Lung (tissue), 11 donors: ENCODE measurements at regions not wholly inside any gene's neighbourhood (a gene's known extent, or its start where the extent isn't known, plus 50 kb on each side); places are given as distances from the start of the nearest gene placed in this dataset.
A peak's percentile ranks its signal among the peaks of the same experiment; 100 is the strongest.

ENCODE experiments used
- ATAC-seq: fragments of 200-7000 bp; cut with Tn5 transposase; one replicate; pipeline ENCODE4 v1.9.1; 2020; ENCODE audit warnings: moderate number of reproducible peaks; ENCODE audit not compliant: insufficient read depth, low FRiP score
- DNase-seq, 3 donors: peaks; one replicate each; pipeline ENCODE4 v3.0.0-alpha.2; 2013 to 2017
- H3K27ac ChIP-seq, 2 donors: one replicate each; pipeline ENCODE4 v1.5.1; 2013; ENCODE audit warnings: mild to moderate bottlenecking in 2 of 2, moderate library complexity in 2 of 2, control low read depth in 1 of 2, inconsistent platforms in 1 of 2, low read depth in 1 of 2, low read length in 1 of 2
- H3K27me3 ChIP-seq, 3 donors: one replicate each; pipeline ENCODE4 v1.5.1; 2013; ENCODE audit warnings: low read length in 2 of 3; ENCODE audit not compliant: control insufficient read depth in 3 of 3, insufficient read depth in 3 of 3
- H3K36me3 ChIP-seq, 4 donors: one replicate each; pipeline ENCODE4 v1.5.1; 2013; ENCODE audit warnings: low read length in 4 of 4, mild to moderate bottlenecking in 1 of 4, moderate library complexity in 1 of 4; ENCODE audit not compliant: control insufficient read depth in 4 of 4, insufficient read depth in 4 of 4
- H3K4me1 ChIP-seq, 5 donors: one replicate each; pipeline ENCODE4 v1.5.1; 2013; ENCODE audit warnings: low read length in 5 of 5, mild to moderate bottlenecking in 2 of 5, moderate library complexity in 1 of 5; ENCODE audit not compliant: control insufficient read depth in 5 of 5, insufficient read depth in 5 of 5
- H3K4me3 ChIP-seq: one replicate; pipeline ENCODE4 v1.5.1; 2013; ENCODE audit warnings: mild to moderate bottlenecking, control low read depth, moderate library complexity
- H3K9ac ChIP-seq, 2 donors: one replicate each; pipeline ENCODE4 v1.5.1; 2013; ENCODE audit warnings: low read length in 2 of 2, control low read depth in 1 of 2; ENCODE audit not compliant: insufficient read depth in 1 of 2
- H3K9me3 ChIP-seq, 4 donors: one replicate each; pipeline ENCODE4 v1.5.1; 2013; ENCODE audit warnings: low read length in 3 of 4, mild to moderate bottlenecking in 1 of 4, moderate library complexity in 1 of 4; ENCODE audit not compliant: control insufficient read depth in 4 of 4, insufficient read depth in 3 of 4
- WGBS, 2 donors: extraction: QIAGEN DNeasy Blood & Tissue Kit; methylation state at CpG; one replicate each; pipeline ENCODE4 v1.1.7; 2013; 5-methylcytosine and 5-hydroxymethylcytosine counted together
- TF ChIP-seq, protein P1 (sequence below): IDR thresholded peaks from 2 replicates; pipeline ENCODE4 v1.5.1; 2012; ENCODE audit warnings: mild to moderate bottlenecking; ENCODE audit errors: control extremely low read depth, extremely low read depth
- donor health status: control.
- donor health status: control.
- donor health status: Bipolar disorder and iron deficiency.
- donor health status: healthy.
- donor health status: DM: yes; HTN: yes; CAD: no.

DNA sequence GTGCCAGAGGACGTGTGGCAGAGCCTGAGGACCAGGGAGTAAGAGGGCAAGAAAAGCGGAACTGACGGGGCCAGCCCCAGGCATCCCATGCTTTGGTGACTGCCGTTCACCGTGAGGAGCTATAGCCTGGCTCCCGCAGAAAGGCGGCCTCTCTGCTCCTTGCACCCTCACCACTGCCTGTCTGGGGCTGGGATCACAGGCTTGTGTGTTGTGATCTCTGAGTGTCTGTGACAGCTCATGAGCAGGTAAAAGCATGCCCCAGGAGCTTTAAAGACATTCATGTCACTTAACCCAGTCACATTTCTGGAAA is 266.8 kb upstream of the RAB6C start:
- no peak for ATAC-seq
- H3K27me3 ChIP-seq: peaks cover 0 to 2% (median 0%) of the 10 kb centered on the region in 3 donors
- no peak for DNase-seq
- H3K9ac ChIP-seq: no peak overlapping the region
- no peak overlapping the region for H3K27ac ChIP-seq
- no peaks in the 10 kb centered on the region for H3K36me3 ChIP-seq
- TF ChIP-seq, protein P1, sequence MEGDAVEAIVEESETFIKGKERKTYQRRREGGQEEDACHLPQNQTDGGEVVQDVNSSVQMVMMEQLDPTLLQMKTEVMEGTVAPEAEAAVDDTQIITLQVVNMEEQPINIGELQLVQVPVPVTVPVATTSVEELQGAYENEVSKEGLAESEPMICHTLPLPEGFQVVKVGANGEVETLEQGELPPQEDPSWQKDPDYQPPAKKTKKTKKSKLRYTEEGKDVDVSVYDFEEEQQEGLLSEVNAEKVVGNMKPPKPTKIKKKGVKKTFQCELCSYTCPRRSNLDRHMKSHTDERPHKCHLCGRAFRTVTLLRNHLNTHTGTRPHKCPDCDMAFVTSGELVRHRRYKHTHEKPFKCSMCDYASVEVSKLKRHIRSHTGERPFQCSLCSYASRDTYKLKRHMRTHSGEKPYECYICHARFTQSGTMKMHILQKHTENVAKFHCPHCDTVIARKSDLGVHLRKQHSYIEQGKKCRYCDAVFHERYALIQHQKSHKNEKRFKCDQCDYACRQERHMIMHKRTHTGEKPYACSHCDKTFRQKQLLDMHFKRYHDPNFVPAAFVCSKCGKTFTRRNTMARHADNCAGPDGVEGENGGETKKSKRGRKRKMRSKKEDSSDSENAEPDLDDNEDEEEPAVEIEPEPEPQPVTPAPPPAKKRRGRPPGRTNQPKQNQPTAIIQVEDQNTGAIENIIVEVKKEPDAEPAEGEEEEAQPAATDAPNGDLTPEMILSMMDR: no peak
- peaks cover 0 to 3% (median 0%) of the 10 kb centered on the region in 4 donors for H3K9me3 ChIP-seq
- 80 to 91% methylated on average over 7 of the region's 7 CpGs for WGBS, 2 donors
- peaks cover 0 to 3% (median 0%) of the 10 kb centered on the region in 5 donors for H3K4me1 ChIP-seq
- no peak overlapping the region for H3K4me3 ChIP-seq

DNA sequence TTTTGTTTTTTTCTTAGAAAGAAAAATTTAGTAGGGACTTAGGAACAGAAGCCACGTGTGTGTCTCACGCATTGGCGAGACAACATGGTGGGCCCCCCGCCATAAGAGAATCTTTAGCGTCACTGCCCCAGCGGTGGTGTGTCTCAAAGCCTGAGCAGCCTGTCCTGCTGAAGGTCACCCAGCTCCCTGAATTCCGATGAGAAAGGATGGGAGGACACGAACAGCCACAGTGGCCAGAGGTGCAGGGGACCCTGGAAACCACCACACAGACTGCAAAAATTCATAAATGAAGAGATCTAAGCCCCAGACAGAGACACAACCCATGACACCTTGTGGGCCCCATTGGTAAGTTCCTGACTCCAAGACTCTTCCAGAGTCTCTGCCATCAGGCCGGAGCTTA is 266.1 kb upstream of the RAB6C start:
- H3K36me3 ChIP-seq: no peaks in the 10 kb centered on the region
- peaks cover 0 to 2% (median 0%) of the 10 kb centered on the region in 3 donors for H3K27me3 ChIP-seq
- no peak overlapping the region for H3K27ac ChIP-seq
- peaks cover 0 to 6% (median 0%) of the 10 kb centered on the region in 5 donors for H3K4me1 ChIP-seq
- no peak overlapping the region for H3K9ac ChIP-seq
- ATAC-seq (no peak), DNase-seq (no peak)
- TF ChIP-seq, protein P1: no peak
- no peak overlapping the region for H3K4me3 ChIP-seq
- peaks cover 0 to 3% (median 0%) of the 10 kb centered on the region in 4 donors for H3K9me3 ChIP-seq
- WGBS, 2 donors: 91 to 97% methylated on average over 9 of the region's 9 CpGs

DNA sequence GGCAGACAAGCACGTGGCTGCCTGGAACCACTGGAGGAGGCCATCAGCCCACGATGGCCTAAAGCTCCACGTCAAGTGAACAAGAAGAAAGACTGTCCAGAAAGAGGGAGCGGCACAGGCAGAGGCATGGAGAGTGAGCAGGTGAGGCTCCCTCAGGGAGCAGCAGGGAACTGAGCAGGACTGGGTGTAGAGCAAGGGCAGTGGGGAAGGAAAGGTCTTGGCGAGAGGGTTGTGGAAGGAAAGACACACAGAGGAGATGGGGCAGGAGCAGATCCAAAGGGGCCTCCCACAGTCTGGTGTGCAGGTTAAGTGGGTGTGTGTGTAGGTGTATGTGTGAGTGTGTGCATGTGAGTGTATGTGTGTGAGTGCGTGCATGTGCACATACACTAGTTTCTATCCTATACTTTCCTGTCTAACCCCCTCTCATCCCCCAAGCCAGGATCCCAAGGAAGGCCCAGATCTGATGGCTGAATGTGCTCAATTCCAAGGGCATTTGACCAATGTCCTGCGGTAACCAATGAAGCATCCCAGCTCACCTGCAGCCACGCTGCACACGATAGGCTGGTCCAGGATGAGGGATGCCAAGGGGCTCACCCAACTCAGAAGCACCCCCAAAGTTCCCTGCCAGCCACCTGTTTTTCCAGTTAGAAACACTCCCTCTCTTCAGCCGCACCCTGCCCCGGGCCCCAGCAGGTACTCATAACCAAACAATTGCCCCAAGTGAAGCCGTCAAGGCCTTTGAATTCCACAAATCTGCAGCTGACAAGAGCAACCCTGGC is 262.5 kb upstream of the RAB6C start:
- peak; percentile 7 to 22 (median 19) for DNase-seq
- Histone ChIP-seq H3K36me3 (no peaks in the 10 kb centered on the region), H3K27me3 (peaks cover 0 to 2% (median 0%) of the 10 kb centered on the region in 3 donors), H3K4me3 (no peak overlapping the region), H3K27ac (no peak overlapping the region), H3K9ac (no peak overlapping the region), H3K9me3 (peaks cover 0 to 5% (median 0%) of the 10 kb centered on the region in 4 donors), H3K4me1 (peaks cover 0 to 6% (median 0%) of the 10 kb centered on the region in 5 donors)
- no peak for ATAC-seq
- TF ChIP-seq, protein P1: no peak
- 76 to 88% methylated on average over 12 of the region's 12 CpGs for WGBS, 2 donors
